ENCODE measurements at regions not wholly inside any gene's neighbourhood (a gene's known extent, or its start where the extent isn't known, plus 50 kb on each side); places are given as distances from the start of the nearest gene placed in this dataset.

DNA sequence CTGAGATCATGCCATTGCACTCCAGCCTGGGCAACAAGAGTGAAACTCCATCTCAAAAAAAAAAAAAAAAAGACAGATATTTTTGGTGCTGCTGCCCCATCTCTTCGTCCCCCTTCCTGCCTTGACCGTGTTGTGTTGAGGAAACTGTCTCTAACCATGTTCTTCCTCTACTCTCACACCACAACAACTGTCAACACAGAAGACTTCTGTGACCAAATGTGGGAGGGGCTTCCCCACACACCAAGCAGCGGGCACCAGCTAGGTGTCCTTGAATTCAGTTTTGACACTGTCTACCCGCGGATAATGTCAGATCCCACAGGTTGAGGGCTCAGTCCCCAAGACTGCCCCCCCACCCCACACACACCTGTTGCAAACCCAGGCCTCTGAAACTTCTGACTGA, 104.7 kb upstream of the BCOR start:
- TF ChIP-seq, protein P1, sequence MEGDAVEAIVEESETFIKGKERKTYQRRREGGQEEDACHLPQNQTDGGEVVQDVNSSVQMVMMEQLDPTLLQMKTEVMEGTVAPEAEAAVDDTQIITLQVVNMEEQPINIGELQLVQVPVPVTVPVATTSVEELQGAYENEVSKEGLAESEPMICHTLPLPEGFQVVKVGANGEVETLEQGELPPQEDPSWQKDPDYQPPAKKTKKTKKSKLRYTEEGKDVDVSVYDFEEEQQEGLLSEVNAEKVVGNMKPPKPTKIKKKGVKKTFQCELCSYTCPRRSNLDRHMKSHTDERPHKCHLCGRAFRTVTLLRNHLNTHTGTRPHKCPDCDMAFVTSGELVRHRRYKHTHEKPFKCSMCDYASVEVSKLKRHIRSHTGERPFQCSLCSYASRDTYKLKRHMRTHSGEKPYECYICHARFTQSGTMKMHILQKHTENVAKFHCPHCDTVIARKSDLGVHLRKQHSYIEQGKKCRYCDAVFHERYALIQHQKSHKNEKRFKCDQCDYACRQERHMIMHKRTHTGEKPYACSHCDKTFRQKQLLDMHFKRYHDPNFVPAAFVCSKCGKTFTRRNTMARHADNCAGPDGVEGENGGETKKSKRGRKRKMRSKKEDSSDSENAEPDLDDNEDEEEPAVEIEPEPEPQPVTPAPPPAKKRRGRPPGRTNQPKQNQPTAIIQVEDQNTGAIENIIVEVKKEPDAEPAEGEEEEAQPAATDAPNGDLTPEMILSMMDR (IDR thresholded peaks at IDR 0.05), result no peak
- ATAC-seq (ENCODE audit: low FRiP score) (no peak), DNase-seq (ENCODE audit: low spot score) (no peak)

DNA sequence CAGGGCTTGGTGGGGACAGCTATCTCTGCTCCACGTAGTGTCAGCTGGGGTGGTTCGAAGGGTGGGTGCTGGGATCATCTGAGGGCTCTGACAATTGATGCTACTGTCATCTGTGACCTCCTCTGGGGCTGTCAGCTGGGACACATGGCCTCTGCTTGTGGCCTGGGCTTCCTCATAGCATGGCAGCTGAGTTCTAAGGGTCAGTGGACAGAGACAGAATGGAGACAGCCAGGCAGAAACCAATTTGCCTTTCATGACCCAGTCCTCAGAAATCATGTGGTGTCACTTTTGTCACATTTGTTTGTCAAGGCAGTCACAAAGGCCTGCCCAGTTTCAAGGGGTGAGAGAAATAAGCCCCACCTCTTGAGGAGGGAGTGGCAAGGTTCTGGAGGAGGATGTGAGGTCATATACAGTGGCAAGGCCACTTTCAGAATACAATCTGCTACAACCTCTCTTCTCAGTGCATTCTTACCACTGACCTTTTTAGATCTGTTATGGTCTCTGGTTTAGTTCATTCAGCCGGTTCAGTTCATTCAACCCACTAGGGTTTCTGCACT, 103.6 kb upstream of the BCOR start:
- no peak for DNase-seq (ENCODE audit: low spot score)
- TF ChIP-seq, protein P1 (IDR thresholded peaks at IDR 0.05), result no peak
- ATAC-seq (ENCODE audit: low FRiP score), result no peak

DNA sequence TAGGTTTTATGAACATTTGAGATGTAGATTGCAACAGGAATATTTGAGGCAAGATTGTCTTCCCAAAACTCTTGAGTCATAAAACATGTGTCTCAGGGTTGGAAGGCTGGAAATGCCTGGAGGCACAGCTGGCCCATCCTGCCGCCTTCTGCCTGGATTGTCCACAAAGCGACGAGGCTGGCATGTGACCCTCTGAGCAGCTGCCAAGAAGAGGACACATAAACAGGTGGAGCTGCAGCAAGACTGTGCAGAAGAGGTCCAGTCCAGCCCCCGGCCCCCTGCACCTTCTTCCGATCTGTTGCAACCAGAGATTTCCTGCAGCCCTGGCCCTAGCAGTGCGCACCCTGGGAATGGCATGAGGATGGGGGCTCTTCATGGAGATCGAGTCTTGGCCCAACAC, 101.9 kb upstream of the BCOR start:
- ATAC-seq (ENCODE audit: low FRiP score), result no peak
- TF ChIP-seq, protein P1 (IDR thresholded peaks at IDR 0.05), result no peak
- no peak for DNase-seq (ENCODE audit: low spot score)

DNA sequence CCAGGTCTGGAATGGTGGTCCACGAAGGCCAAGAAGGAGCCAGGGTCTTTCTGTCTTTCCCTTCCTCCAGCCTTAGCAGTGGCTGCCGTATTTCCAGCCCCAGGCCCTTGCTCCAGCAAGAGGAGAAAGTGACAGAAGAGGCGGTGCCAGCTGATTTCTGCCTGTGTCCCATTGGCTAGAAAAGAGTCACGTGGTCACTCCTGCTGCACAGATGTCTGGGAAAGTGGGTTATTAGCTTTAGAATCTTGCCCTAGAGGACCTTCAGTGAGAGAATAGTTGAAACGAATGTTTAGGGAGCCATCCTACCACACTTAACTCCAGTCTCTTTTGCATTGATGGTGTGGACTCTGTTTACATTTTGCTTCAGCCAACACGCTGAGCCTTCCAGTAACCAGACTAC, 99.3 kb upstream of the BCOR start:
- no peak for DNase-seq (ENCODE audit: low spot score)
- no peak for ATAC-seq (ENCODE audit: low FRiP score)
- TF ChIP-seq, protein P1 (IDR thresholded peaks at IDR 0.05), result no peak

DNA sequence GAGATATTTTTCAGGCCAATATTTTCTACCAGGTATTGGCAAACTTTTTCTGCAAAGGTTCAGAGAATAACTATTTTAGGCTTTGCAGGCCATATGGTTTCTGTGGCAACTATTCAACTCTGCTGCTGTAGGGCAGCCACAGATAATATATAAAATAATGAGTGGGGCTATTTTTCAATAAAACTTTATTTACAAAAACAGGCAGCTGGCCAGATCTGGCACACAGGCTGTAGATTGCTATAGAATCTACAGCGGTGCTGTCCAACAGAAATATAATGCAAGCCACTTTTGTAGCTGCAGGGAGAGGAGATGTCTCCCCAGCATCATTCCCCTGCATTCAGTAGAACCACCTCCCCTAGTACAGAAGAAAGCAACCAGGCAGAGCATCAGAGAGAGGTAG, 97.6 kb upstream of the BCOR start:
- ATAC-seq (ENCODE audit: low FRiP score) (no peak), DNase-seq (ENCODE audit: low spot score) (no peak)
- TF ChIP-seq, protein P1 (IDR thresholded peaks at IDR 0.05), result no peak

DNA sequence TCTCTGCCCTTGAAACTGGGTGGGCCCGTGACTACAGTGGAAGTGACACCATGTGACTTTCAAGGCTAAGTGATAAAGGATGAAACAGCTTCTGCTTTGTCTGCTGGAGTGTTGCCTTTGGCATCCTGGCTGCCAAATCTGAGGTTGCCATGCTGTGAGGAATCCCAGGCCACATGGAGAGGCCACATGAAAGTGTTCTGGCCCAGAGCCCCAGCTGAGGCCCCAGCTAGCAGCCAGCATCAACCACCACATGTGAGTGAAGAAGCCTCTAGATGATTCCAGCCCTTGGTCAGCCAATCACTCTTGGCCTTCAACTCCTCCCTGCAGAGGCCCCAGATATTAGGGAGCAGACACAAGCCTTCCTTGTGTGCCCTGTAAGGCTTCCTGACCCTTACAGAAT, 94.4 kb upstream of the BCOR start:
- TF ChIP-seq, protein P1 (IDR thresholded peaks at IDR 0.05), result no peak
- ATAC-seq (ENCODE audit: low FRiP score), result no peak
- DNase-seq (ENCODE audit: low spot score), result no peak

DNA sequence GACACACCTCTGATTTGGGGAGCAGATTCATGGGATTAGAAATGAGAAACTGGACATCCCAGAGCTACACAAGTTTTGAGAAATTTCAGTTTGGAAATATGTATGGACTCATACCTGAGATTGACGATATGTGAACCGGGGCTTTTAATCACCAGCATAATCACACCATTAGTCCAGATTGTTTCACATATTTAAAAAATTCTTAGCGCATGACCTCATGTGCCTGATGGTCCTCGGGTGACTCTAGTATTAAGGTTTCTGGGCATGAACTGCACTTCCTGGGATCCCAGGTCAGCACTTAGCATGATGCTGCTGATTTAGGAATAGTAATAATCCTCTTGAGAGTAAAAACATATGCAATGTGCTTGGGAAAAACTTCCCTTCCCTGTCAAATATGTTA, 91.9 kb upstream of the BCOR start:
- DNase-seq (ENCODE audit: low spot score) (no peak), ATAC-seq (ENCODE audit: low FRiP score) (no peak)
- TF ChIP-seq, protein P1 (IDR thresholded peaks at IDR 0.05), result no peak
